GM23338 (cell line): ENCODE measurements at regions not wholly inside any gene's neighbourhood (a gene's known extent, or its start where the extent isn't known, plus 50 kb on each side); places are given as distances from the start of the nearest gene placed in this dataset.
"Not testable (repeated sequence)": the region's sequence is repeated elsewhere in the genome, so short reads cannot be mapped to it uniquely, and the experiment has no call there.

Experiments used
- EZH2 ChIP-seq: fragments of 200-600 bp; sonication (generic); IDR thresholded peaks from one replicate; pipeline ENCODE4 v1.8.0; 2017; ENCODE audit warnings: antibody characterized with exemption, mild to moderate bottlenecking, low read depth; ENCODE audit not compliant: unreplicated experiment
- POLR2AphosphoS5 ChIP-seq: IDR thresholded peaks from 2 replicates; pipeline ENCODE4 v1.6.1; 2016; ENCODE audit warnings: antibody characterized with exemption, low read depth
- ZNF331 ChIP-seq: fragments of 250-450 bp; sonication (Bioruptor Pico); IDR thresholded peaks from 2 replicates; pipeline ENCODE4 v1.5.0; 2020; ENCODE audit warnings: low read depth, mild to moderate bottlenecking, moderate library complexity
- TF ChIP-seq, protein P1 (sequence below), 2 experiments: fragments of 200-600 bp in 1 of 2; sonication (generic) in 1 of 2; conservative IDR thresholded peaks; 2 replicates each; pipeline versions ENCODE4 v1.5.1 to v1.6.1; 2016 to 2017; ENCODE audit warnings: antibody characterized with exemption in 2 of 2, low read depth in 2 of 2, mild to moderate bottlenecking in 2 of 2, moderate library complexity in 1 of 2

DNA sequence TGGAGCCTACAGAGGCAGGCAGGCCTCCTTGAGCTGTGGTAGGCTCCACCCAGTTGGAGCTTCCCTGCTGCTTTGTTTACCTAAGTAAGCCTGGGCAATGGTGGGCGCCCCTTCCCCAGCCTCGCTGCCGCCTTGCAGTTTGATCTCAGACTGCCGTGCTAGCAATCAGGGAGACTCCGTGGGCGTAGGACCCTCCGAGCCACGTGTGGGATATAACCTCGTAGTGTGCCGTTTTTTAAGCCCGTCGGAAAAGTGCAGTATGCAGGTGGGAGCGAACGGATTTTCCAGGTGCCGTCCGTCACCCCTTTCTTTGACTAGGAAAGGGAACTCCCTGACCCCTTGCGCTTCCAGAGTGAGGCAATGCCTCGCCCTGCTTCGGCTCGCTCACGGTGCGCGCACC is 176.9 kb downstream of the TTC6 start:
- TF ChIP-seq, protein P1, sequence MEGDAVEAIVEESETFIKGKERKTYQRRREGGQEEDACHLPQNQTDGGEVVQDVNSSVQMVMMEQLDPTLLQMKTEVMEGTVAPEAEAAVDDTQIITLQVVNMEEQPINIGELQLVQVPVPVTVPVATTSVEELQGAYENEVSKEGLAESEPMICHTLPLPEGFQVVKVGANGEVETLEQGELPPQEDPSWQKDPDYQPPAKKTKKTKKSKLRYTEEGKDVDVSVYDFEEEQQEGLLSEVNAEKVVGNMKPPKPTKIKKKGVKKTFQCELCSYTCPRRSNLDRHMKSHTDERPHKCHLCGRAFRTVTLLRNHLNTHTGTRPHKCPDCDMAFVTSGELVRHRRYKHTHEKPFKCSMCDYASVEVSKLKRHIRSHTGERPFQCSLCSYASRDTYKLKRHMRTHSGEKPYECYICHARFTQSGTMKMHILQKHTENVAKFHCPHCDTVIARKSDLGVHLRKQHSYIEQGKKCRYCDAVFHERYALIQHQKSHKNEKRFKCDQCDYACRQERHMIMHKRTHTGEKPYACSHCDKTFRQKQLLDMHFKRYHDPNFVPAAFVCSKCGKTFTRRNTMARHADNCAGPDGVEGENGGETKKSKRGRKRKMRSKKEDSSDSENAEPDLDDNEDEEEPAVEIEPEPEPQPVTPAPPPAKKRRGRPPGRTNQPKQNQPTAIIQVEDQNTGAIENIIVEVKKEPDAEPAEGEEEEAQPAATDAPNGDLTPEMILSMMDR (conservative IDR thresholded peaks at IDR 0.05; ENCODE audit: low read depth in 2 of 2): not testable (repeated sequence)
- TF ChIP-seq EZH2; ZNF331 (CRISPR knock-in tag); POLR2AphosphoS5: not testable (repeated sequence)
